ENCODE measurements at regions not wholly inside any gene's neighbourhood (a gene's known extent, or its start where the extent isn't known, plus 50 kb on each side); places are given as distances from the start of the nearest gene placed in this dataset.

DNA sequence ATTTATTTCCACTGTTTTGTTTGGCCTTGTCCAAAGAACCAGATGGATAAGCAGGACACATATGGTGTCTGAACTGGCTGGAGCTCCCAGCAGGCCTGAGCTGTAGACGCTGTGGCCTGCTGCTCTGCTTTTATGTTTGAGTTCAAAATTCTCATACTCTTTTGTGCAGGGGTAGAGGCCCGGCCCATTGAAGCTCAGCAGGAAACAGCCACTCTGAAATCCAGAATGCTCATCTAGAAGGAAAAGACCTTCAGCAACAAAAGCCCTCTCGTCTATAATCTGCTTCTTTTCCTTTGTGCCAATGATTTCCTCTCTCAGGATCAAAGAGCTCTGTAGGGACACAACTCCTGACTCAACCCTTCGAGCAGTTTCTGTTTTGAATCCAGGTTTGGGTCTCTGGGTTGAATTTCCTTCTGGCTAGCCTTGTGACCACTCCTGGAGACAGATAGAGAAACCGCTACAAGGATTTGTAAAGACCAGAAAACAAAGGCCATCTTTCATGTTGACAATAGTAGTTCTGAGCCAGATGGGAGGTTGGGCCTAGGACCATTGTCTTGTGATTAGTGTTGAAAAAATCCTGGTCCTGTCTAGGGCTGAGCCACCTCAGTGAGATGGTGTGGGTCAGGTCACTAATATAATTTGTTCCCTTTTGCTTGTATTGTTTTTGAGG, 446.7 kb downstream of the BCKDHB start:
- TF ChIP-seq, protein P1, sequence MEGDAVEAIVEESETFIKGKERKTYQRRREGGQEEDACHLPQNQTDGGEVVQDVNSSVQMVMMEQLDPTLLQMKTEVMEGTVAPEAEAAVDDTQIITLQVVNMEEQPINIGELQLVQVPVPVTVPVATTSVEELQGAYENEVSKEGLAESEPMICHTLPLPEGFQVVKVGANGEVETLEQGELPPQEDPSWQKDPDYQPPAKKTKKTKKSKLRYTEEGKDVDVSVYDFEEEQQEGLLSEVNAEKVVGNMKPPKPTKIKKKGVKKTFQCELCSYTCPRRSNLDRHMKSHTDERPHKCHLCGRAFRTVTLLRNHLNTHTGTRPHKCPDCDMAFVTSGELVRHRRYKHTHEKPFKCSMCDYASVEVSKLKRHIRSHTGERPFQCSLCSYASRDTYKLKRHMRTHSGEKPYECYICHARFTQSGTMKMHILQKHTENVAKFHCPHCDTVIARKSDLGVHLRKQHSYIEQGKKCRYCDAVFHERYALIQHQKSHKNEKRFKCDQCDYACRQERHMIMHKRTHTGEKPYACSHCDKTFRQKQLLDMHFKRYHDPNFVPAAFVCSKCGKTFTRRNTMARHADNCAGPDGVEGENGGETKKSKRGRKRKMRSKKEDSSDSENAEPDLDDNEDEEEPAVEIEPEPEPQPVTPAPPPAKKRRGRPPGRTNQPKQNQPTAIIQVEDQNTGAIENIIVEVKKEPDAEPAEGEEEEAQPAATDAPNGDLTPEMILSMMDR (IDR thresholded peaks at IDR 0.05; ENCODE audit: low read depth, low read length, missing control alignments), result no peak
- in situ Hi-C loops (cut with HindIII; ENCODE audit: low sequenced_read_pairs), result no loop called here
- H3K4me3 ChIP-seq (ENCODE audit: low read depth, low read length), result no peak overlapping the region
- peak; percentile 70 for DNase-seq (ENCODE audit: low read depth)

- H3K4me3 ChIP-seq (ENCODE audit: low read depth, low read length), result no peak overlapping the region
- in situ Hi-C loops (cut with HindIII; ENCODE audit: low sequenced_read_pairs), result no loop called here
- TF ChIP-seq, protein P1 (IDR thresholded peaks at IDR 0.05; ENCODE audit: low read depth, low read length, missing control alignments), result no peak
- no peak for DNase-seq (ENCODE audit: low read depth)
These were observed 444.3 kb downstream of the BCKDHB start for GRCh38 chr6:80550748-80551147.

- TF ChIP-seq, protein P1 (IDR thresholded peaks at IDR 0.05; ENCODE audit: low read depth, low read length, missing control alignments), result no peak
- in situ Hi-C loops (cut with HindIII; ENCODE audit: low sequenced_read_pairs), result no loop called here
- DNase-seq (ENCODE audit: low read depth), result no peak
- no peak overlapping the region for H3K4me3 ChIP-seq (ENCODE audit: low read depth, low read length)
These were observed 443.8 kb downstream of the BCKDHB start for GRCh38 chr6:80550281-80550680.

- TF ChIP-seq, protein P1 (IDR thresholded peaks at IDR 0.05; ENCODE audit: low read depth, low read length, missing control alignments), result no peak
- H3K4me3 ChIP-seq (ENCODE audit: low read depth, low read length), result no peak overlapping the region
- in situ Hi-C loops (cut with HindIII; ENCODE audit: low sequenced_read_pairs), result no loop called here
- DNase-seq (ENCODE audit: low read depth), result no peak
These were observed 442.1 kb downstream of the BCKDHB start for GRCh38 chr6:80548532-80548931.

DNA sequence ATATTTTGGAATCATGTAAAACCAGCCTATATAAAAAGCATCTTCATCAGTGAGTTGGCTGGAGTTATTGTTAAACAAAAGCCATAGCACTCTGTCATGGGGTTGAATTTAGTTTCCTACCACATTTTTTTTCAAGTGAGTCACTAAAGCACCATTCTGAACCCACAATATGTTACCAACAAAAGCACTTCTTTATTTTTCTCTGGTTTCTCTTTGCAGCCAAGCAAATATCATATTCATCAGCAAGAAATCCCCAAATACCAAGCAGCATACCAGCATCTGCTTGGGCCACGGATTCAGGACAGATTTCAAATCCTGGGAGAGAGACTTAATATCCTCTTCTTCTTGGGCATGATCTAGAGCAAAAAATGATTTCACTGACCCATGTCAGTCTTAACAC, 441.4 kb downstream of the BCKDHB start:
- in situ Hi-C loops (cut with HindIII; ENCODE audit: low sequenced_read_pairs), result no loop called here
- TF ChIP-seq, protein P1 (IDR thresholded peaks at IDR 0.05; ENCODE audit: low read depth, low read length, missing control alignments), result no peak
- DNase-seq (ENCODE audit: low read depth), result peak; percentile 85
- H3K4me3 ChIP-seq (ENCODE audit: low read depth, low read length), result no peak overlapping the region

DNA sequence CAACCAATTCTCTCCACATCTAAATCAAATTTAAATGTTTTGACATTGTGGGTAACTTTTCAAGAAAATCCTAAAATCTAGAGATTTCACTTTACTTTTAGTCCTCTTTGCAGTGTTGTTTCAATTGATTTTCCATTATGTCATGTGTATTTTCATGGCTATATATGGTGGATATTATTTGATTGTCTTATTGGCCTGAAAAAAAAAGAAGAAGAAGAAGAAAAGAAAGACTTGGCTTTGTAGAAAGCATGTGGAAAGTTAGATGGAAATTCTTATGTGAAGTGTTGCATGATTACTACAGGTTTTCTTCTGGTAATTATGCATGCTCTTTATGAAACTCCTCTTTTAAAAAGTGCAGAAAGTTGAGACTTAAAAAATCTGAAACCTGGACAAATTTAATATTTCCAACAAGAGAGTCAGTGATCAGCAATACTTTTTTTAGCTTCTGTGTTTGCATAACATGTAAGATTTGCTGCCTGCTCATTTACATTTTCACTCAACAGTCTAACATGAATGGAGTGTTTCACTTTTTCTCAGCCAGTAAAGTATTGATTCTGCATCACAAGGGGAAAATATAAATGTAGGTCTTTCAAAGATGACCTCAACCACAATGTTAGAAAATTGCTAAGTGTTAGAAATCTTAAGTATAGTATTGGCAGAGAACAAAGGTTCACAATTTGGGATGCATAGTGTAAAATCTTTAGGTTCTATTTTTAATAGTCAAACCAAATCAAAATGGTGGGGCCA, 438.7 kb downstream of the BCKDHB start:
- TF ChIP-seq, protein P1 (IDR thresholded peaks at IDR 0.05; ENCODE audit: low read depth, low read length, missing control alignments), result no peak
- H3K4me3 ChIP-seq (ENCODE audit: low read depth, low read length), result no peak overlapping the region
- no peak for DNase-seq (ENCODE audit: low read depth)
- in situ Hi-C loops (cut with HindIII; ENCODE audit: low sequenced_read_pairs), result loop anchor here (5.0 kb wide), 1 partner anchor 78 kb away; no protein-coding TSS in a partner anchor
